ACHN (cell line): ENCODE measurements at regions not wholly inside any gene's neighbourhood (a gene's known extent, or its start where the extent isn't known, plus 50 kb on each side); places are given as distances from the start of the nearest gene placed in this dataset.
A peak's percentile ranks its signal among the peaks of the same experiment; 100 is the strongest.
"Not testable (repeated sequence)": the region's sequence is repeated elsewhere in the genome, so short reads cannot be mapped to it uniquely, and the experiment has no call there.

Source experiments
- DNase-seq: peaks from one replicate; pipeline ENCODE4 v3.0.0-alpha.2; 2015
- in situ Hi-C: cut with HindIII; loops from 2 replicates; pipeline ENCODE4 v1.10.0; 2017; ENCODE audit warnings: low sequenced_read_pairs, low pct_ligation_motif_present, low pct_unique_long_range_greater_than_20kb

GRCh38 chr21:17189963-17190362, 322.9 kb upstream of the CXADR start:
- no peak for DNase-seq

GRCh38 chr21:17191346-17191993, 321.4 kb upstream of the CXADR start:
- no peak for DNase-seq

More at GRCh38 chr21:17189963-17190362, 322.9 kb upstream of the CXADR start:
- in situ Hi-C loops: no loop called here

GRCh38 chr21:17195351-17195750, 317.5 kb upstream of the CXADR start:
- no peak for DNase-seq
- in situ Hi-C loops: no loop called here

More at GRCh38 chr21:17191346-17191993, 321.4 kb upstream of the CXADR start:
- in situ Hi-C loops: no loop called here

GRCh38 chr21:17195976-17196375, 316.9 kb upstream of the CXADR start:
- no peak for DNase-seq
- in situ Hi-C loops: no loop called here

GRCh38 chr21:17196623-17197022, 316.2 kb upstream of the CXADR start:
- DNase-seq: no peak
- in situ Hi-C loops: no loop called here

GRCh38 chr21:17197996-17198395, 314.8 kb upstream of the CXADR start:
- no peak for DNase-seq
- in situ Hi-C loops: no loop called here

- in situ Hi-C loops: no loop called here
- no peak for DNase-seq
These were observed 312.6 kb upstream of the CXADR start for GRCh38 chr21:17200250-17200649.

- no peak for DNase-seq
- in situ Hi-C loops: no loop called here
These were observed 311.0 kb upstream of the CXADR start for GRCh38 chr21:17201741-17202260.

- no peak for DNase-seq
- in situ Hi-C loops: no loop called here
These were observed 298.0 kb upstream of the CXADR start for GRCh38 chr21:17214801-17215200.

- in situ Hi-C loops, DNase-seq: not testable (repeated sequence)
These were observed 293.8 kb upstream of the CXADR start for GRCh38 chr21:17219050-17219449.

GRCh38 chr21:17231124-17231523, 281.7 kb upstream of the CXADR start:
- DNase-seq: no peak
- in situ Hi-C loops: no loop called here

- DNase-seq: no peak
- in situ Hi-C loops: no loop called here
These were observed 281.1 kb upstream of the CXADR start for GRCh38 chr21:17231771-17232170.

- in situ Hi-C loops: no loop called here
- DNase-seq: no peak
These were observed 274.4 kb upstream of the CXADR start for GRCh38 chr21:17238468-17238867.

- no peak for DNase-seq
- in situ Hi-C loops: no loop called here
These were observed 262.0 kb upstream of the CXADR start for GRCh38 chr21:17250778-17251241.

- in situ Hi-C loops: no loop called here
These were observed 255.1 kb upstream of the CXADR start for GRCh38 chr21:17257784-17258183.

GRCh38 chr21:17264182-17264581, 248.7 kb upstream of the CXADR start:
- in situ Hi-C loops: no loop called here
- no peak for DNase-seq

More at GRCh38 chr21:17257784-17258183, 255.1 kb upstream of the CXADR start:
- DNase-seq: no peak

- in situ Hi-C loops: no loop called here
- DNase-seq: no peak
These were observed 243.1 kb upstream of the CXADR start for GRCh38 chr21:17269760-17270159.

GRCh38 chr21:17270229-17270628, 242.6 kb upstream of the CXADR start:
- peak; percentile 36 for DNase-seq
- in situ Hi-C loops: no loop called here

- in situ Hi-C loops: no loop called here
- DNase-seq: no peak
These were observed 233.2 kb upstream of the CXADR start for GRCh38 chr21:17279663-17280062.

- in situ Hi-C loops, DNase-seq: not testable (repeated sequence)
These were observed 219.8 kb upstream of the CXADR start for GRCh38 chr21:17293016-17293562.
